Neural cell (in vitro differentiated cells): ENCODE measurements at regions not wholly inside any gene's neighbourhood (a gene's known extent, or its start where the extent isn't known, plus 50 kb on each side); places are given as distances from the start of the nearest gene placed in this dataset.

Experiments used
- CTCF ChIP-seq: fragments of 450-650 bp; IDR thresholded peaks from 2 replicates; pipeline ENCODE4 v1.5.1; 2014; ENCODE audit warnings: antibody characterized with exemption, mild to moderate bottlenecking, moderate library complexity; ENCODE audit not compliant: poor library complexity, severe bottlenecking
- EZH2 ChIP-seq: fragments of 200-600, 300-800 bp; shearing (Covaris generic), sonication (generic); IDR thresholded peaks from 2 replicates; pipeline ENCODE4 v1.6.1; 2014; ENCODE audit warnings: antibody characterized with exemption, low read length, borderline replicate concordance, mild to moderate bottlenecking; ENCODE audit not compliant: insufficient read depth, poor library complexity, severe bottlenecking
- MXI1 ChIP-seq: fragments of 450-650 bp; conservative IDR thresholded peaks from 2 replicates; pipeline ENCODE4 v1.6.1; 2014; ENCODE audit warnings: antibody characterized with exemption, mild to moderate bottlenecking; ENCODE audit not compliant: poor library complexity, severe bottlenecking
- POLR2AphosphoS5 ChIP-seq: IDR thresholded peaks from 2 replicates; pipeline ENCODE4 v1.6.1; 2012
- RAD21 ChIP-seq: fragments of 450-650 bp; conservative IDR thresholded peaks from 2 replicates; pipeline ENCODE4 v1.6.1; 2014; ENCODE audit warnings: antibody characterized with exemption, mild to moderate bottlenecking, moderate library complexity
- SMC3 ChIP-seq: fragments of 450-650 bp; conservative IDR thresholded peaks from 2 replicates; pipeline ENCODE4 v1.6.1; 2014; ENCODE audit warnings: antibody characterized with exemption, mild to moderate bottlenecking, moderate library complexity; ENCODE audit not compliant: poor library complexity
- TAF1 ChIP-seq: IDR thresholded peaks from 2 replicates; pipeline ENCODE4 v1.6.1; 2012; ENCODE audit warnings: low read depth
- TF ChIP-seq, protein P1 (sequence below): IDR thresholded peaks from 2 replicates; pipeline ENCODE4 v1.6.1; 2012; ENCODE audit warnings: borderline replicate concordance

GRCh38 chr2:11102466-11102865, 52.8 kb upstream of the SLC66A3 start:
- TF ChIP-seq CTCF (no peak), POLR2AphosphoS5 (no peak), SMC3 (no peak), EZH2 (no peak), TAF1 (no peak), MXI1 (no peak), RAD21 (no peak)
- TF ChIP-seq, protein P1, sequence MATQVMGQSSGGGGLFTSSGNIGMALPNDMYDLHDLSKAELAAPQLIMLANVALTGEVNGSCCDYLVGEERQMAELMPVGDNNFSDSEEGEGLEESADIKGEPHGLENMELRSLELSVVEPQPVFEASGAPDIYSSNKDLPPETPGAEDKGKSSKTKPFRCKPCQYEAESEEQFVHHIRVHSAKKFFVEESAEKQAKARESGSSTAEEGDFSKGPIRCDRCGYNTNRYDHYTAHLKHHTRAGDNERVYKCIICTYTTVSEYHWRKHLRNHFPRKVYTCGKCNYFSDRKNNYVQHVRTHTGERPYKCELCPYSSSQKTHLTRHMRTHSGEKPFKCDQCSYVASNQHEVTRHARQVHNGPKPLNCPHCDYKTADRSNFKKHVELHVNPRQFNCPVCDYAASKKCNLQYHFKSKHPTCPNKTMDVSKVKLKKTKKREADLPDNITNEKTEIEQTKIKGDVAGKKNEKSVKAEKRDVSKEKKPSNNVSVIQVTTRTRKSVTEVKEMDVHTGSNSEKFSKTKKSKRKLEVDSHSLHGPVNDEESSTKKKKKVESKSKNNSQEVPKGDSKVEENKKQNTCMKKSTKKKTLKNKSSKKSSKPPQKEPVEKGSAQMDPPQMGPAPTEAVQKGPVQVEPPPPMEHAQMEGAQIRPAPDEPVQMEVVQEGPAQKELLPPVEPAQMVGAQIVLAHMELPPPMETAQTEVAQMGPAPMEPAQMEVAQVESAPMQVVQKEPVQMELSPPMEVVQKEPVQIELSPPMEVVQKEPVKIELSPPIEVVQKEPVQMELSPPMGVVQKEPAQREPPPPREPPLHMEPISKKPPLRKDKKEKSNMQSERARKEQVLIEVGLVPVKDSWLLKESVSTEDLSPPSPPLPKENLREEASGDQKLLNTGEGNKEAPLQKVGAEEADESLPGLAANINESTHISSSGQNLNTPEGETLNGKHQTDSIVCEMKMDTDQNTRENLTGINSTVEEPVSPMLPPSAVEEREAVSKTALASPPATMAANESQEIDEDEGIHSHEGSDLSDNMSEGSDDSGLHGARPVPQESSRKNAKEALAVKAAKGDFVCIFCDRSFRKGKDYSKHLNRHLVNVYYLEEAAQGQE: no peak
